GM13977 (cell line): ENCODE measurements at regions not wholly inside any gene's neighbourhood (a gene's known extent, or its start where the extent isn't known, plus 50 kb on each side); places are given as distances from the start of the nearest gene placed in this dataset.
A peak's percentile ranks its signal among the peaks of the same experiment; 100 is the strongest.

Experiments used
- DNase-seq: peaks from one replicate; pipeline ENCODE4 v3.0.0; 2012; ENCODE audit warnings: low spot score
- CTCF ChIP-seq: IDR thresholded peaks from 2 replicates; pipeline ENCODE4 v1.5.1; 2012; ENCODE audit warnings: mild to moderate bottlenecking, control low read depth; ENCODE audit not compliant: insufficient read depth; ENCODE audit errors: extremely low read depth, missing control alignments
- in situ Hi-C: fragments of 300-500 bp; cut with MboI; formaldehyde crosslinking; loops from one replicate; pipeline ENCODE4 v1.12.0; 2022; ENCODE audit warnings: low sequenced_read_pairs, low pct_unique_long_range_greater_than_20kb, mixed read lengths, inconsistent platforms; ENCODE audit not compliant: unreplicated experiment

GRCh38 chr14:96693252-96693820, 103.8 kb upstream of the VRK1 start:
- TF ChIP-seq CTCF: no peak
- DNase-seq: no peak
- in situ Hi-C loops: no loop called here

GRCh38 chr14:96693987-96694386, 103.2 kb upstream of the VRK1 start:
- in situ Hi-C loops: no loop called here
- TF ChIP-seq CTCF: no peak
- DNase-seq: no peak

GRCh38 chr14:96698960-96699539, 98.1 kb upstream of the VRK1 start:
- in situ Hi-C loops: no loop called here
- DNase-seq: peak; percentile 36
- TF ChIP-seq CTCF: peak; percentile 49

GRCh38 chr14:96699666-96700065, 97.5 kb upstream of the VRK1 start:
- DNase-seq: no peak
- in situ Hi-C loops: no loop called here
- no peak for TF ChIP-seq CTCF

GRCh38 chr14:96702831-96703230, 94.4 kb upstream of the VRK1 start:
- no peak for TF ChIP-seq CTCF
- in situ Hi-C loops: no loop called here
- DNase-seq: no peak

- TF ChIP-seq CTCF: no peak
- in situ Hi-C loops: no loop called here
- no peak for DNase-seq
Observed at GRCh38 chr14:96705422-96706092, 91.6 kb upstream of the VRK1 start.
